ACHN (cell line): ENCODE measurements at regions not wholly inside any gene's neighbourhood (a gene's known extent, or its start where the extent isn't known, plus 50 kb on each side); places are given as distances from the start of the nearest gene placed in this dataset.
"Not testable (repeated sequence)": the region's sequence is repeated elsewhere in the genome, so short reads cannot be mapped to it uniquely, and the experiment has no call there.

ENCODE experiments used
- DNase-seq: peaks from one replicate; pipeline ENCODE4 v3.0.0-alpha.2; 2015
- in situ Hi-C: cut with HindIII; loops from 2 replicates; pipeline ENCODE4 v1.10.0; 2017; ENCODE audit warnings: low sequenced_read_pairs, low pct_ligation_motif_present, low pct_unique_long_range_greater_than_20kb

DNA sequence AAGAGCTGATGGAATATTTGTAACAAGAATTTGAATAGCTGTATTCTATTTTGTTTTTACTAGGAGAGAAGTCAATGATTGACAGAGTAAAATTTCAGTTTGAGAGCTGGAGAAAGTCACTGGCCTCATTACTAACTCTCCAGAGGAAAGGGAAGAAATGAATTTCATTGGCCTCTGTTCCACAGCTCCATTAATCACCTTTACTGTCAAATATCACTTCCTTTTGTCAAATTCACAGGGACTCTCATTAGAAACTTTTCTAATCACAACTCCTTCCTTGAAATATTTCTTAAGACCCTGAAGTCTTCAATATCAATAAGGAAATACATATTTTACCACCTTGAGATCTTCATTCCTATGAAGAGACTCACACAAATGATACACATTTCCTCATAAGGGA lies 379.9 kb upstream of the RASGRP1 start:
- in situ Hi-C loops, result no loop called here
- no peak for DNase-seq

- in situ Hi-C loops, result no loop called here
- no peak for DNase-seq
These were observed 381.1 kb upstream of the RASGRP1 start for GRCh38 chr15:38945551-38946298.

DNA sequence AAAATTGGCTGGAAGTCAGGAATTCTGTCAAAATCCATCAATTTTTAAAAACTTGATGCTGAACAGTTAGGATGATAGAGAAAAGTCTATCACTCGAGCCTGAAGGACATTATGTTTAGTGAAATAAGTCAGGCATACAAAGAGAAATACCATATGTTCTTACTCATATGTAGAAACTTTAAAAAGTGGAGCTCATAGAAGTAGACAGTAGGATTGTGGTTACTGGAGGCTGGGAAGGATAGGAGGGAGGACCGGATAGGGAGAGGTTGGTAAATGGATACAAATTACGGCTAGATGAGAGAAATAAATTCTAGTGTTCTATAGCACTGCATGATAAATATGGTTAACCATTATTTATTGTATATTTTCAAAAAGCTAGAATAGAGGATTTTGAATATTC lies 389.5 kb upstream of the RASGRP1 start:
- in situ Hi-C loops, result no loop called here
- DNase-seq, result no peak

DNA sequence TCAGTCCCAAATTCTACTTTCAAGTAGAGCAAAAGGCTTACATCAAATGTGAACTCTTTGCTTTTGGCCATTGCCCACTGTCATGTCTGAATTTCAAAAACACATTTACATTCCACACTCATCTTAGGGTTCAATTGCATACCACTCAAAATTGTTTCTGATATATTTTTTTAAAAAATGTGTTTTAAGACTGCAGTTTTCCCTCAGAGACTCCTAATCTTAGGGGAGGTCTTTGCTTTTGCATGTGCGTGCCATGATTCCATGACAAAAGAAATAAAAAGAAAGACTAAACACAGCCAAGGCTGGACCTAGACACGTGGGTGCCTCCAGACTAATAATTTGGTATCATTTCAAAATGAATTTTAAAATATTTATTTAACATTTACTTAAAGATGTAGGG lies 396.8 kb upstream of the RASGRP1 start:
- in situ Hi-C loops, result no loop called here
- DNase-seq, result no peak

- in situ Hi-C loops, result no loop called here
- DNase-seq, result no peak
These were observed 397.3 kb upstream of the RASGRP1 start for GRCh38 chr15:38961931-38962330.

DNA sequence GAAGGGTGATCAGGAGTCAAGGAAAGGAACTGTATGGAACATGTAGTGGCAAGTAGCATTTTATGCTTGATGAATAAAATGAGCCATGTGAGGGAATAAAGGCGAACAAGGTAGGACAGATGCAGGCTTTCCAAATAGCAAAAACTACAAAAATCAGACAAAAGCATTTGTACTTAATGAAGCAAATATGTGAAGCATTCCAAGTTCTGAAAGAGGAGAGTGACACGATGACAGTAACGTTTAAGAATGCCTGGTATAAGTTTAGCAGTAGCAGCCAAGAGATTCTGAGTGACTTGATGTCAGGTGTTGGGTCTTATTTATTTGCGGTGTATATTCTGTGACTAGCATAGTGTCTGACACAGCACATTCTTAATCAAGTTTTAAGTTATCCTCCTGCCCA lies 408.2 kb upstream of the RASGRP1 start:
- no peak for DNase-seq
- in situ Hi-C loops, result no loop called here

GRCh38 chr15:38975282-38975990 lies 410.8 kb upstream of the RASGRP1 start:
- in situ Hi-C loops, result no loop called here
- DNase-seq, result no peak

- in situ Hi-C loops, result no loop called here
- DNase-seq, result peak; percentile 86
These were observed 426.5 kb upstream of the RASGRP1 start for GRCh38 chr15:38991126-38991525.

- peak; percentile 94 for DNase-seq
These were observed 427.1 kb upstream of the RASGRP1 start for GRCh38 chr15:38991701-38992100.

DNA sequence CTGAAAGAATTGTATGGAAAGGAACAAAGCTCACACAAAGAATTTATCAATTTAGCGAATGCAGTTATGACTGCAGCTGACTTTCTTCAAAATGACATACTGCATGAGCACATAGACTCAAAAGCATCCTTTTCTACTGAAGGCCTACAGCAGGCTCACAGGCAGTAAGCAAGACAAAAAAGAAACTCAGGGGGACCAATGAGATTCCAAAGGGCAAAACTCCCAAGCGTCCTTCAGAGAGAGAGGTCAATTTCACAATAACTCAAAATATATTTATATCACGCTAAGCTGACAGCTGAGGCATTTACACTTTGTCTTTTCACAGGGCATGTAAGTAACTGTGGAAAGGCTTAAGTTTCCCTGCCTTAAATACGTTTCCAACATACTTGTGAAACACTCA lies 427.9 kb upstream of the RASGRP1 start:
- peak; percentile 36 for DNase-seq

More at GRCh38 chr15:38991701-38992100, 427.1 kb upstream of the RASGRP1 start:
- in situ Hi-C loops, result no loop called here

DNA sequence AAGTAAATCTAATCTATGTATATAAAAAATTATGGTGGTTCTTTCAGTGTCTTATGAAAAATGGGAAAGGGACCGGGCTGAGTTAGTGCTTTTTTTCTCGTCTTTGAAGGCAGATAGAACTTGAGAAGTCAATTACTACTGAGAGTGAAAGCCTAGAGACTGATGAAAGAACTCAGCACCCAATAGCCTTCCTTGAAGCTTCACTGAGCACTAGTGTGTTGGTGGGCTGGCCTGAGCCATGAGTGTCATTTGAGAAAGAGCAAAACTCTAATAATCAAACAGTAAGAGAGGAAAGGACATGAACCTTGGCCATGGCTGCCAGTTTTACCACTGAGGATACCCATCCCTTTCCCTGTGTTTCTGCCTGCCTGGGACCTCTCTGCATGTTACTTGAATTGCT lies 428.3 kb upstream of the RASGRP1 start:
- peak; percentile 74 for DNase-seq
- in situ Hi-C loops, result no loop called here

More for the DNA sequence above, 427.9 kb upstream of the RASGRP1 start:
- in situ Hi-C loops, result no loop called here

GRCh38 chr15:38994310-38994709 lies 429.7 kb upstream of the RASGRP1 start:
- in situ Hi-C loops, result no loop called here
- DNase-seq, result peak; percentile 11

DNA sequence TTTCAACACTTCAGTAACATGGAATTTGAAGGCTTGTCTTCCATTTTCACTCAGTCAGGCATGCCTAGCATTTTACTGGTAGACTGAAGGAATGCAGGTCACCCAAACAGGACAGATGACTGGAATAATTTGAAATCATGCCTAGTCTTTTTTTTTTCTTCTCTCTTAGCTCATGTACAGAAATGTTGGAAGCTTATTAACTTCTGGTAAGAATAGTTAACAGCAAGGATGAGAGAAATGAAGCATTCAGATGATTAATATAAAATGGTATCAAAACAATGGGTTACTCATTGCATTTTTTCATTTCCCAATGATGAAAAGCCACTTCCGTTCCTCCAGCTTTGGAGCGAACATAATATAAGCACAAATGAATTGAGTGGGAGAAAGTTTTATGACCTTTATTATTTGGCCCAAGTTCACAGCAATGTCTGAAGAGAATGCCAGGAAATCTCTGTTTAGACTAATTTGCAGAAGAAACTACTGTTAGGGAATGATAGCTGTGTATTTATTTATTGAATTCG lies 431.6 kb upstream of the RASGRP1 start:
- peak; percentile 95 for DNase-seq
- in situ Hi-C loops, result no loop called here

DNA sequence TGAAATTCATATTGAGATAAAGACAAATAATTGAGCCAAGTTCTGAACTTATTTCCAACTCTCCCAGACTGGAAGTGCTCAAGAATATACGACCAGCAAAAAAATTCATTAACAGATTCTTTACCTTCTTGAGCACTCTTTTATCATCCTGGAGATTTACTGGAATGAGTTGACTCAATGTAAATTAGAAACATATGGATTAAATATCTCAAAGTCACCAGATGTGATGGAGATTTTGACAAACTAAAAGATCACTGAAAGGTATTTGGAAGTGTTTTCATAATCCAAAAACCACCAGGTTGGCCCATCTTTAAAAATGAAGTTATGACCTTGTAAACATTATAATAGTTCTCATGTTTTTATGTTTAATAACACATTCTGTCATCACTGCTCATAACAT lies 433.2 kb upstream of the RASGRP1 start:
- in situ Hi-C loops, result no loop called here
- no peak for DNase-seq

DNA sequence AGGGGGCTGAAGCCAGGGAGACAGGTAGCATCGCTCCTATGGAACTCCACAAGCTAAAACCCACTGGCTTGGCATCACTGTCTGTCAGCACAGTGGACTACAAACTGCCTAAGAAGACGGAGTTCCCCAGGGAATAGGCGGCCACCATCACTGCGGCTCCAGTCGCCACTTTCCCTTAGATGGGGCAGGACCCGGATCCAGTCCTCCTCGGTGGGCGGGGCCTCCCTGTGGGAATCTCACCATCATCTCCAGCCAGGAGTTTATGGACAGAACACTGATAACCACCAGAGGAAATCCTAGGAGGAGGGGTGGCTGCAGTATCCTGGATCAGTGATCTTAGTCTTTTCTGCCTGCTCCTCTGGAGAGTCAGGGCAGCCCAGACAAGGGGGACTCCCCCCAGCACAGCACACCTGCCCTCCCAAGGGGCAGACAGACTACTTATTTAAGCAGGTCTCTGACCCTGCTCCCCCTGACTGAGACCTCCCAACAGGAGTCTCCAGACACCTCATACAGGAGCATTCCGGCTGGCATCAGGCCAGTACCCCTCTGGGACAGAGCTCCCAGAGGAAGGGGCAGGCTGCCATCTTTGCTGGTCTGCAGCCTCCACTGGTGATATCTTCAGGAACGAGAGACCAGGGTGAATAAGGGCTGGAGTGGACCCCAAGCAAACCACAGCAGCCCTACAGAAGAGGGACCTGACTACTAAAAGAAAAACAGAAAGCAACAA lies 435.6 kb upstream of the RASGRP1 start:
- DNase-seq, result no peak
- in situ Hi-C loops, result no loop called here

GRCh38 chr15:39009740-39010139 lies 445.1 kb upstream of the RASGRP1 start:
- peak; percentile 7 for DNase-seq
- in situ Hi-C loops, result no loop called here

DNA sequence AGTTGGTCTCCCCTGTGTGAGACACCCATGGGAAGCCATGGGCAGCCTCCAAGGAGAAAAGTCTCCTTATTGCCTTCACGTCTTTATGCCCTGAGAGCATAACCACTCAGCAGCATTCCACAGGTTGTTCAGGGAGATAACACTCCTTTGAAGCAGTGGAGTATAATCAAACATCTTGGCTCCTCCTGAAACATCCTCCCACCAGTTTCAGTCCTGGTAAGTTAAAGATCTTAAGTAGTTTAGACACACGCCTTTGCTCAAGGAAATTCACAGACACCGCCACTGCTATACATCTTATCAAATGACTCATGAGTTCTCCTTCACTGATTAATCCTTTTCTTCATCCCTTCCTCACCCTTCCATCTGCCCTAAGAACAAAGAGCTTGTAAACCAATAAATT lies 446.5 kb upstream of the RASGRP1 start:
- DNase-seq, in situ Hi-C loops: not testable (repeated sequence)

GRCh38 chr15:39013262-39013661 lies 448.6 kb upstream of the RASGRP1 start:
- in situ Hi-C loops, result no loop called here
- DNase-seq, result no peak

GRCh38 chr15:39014682-39015081 lies 450.1 kb upstream of the RASGRP1 start:
- no peak for DNase-seq
- in situ Hi-C loops, result no loop called here
